Stimulated activated CD4-positive, alpha-beta T cell treated with anti-CD3 and anti-CD28 coated beads, Interleukin-2, amount 100 ng/mL, for 24 hours (primary cell): ENCODE measurements at regions not wholly inside any gene's neighbourhood (a gene's known extent, or its start where the extent isn't known, plus 50 kb on each side); places are given as distances from the start of the nearest gene placed in this dataset.
"Not testable (repeated sequence)": the region's sequence is repeated elsewhere in the genome, so short reads cannot be mapped to it uniquely, and the experiment has no call there.

Source experiments
- DNase-seq, 2 donors: peaks; one replicate each; pipeline ENCODE4 v3.0.0-alpha.2; 2020

DNA sequence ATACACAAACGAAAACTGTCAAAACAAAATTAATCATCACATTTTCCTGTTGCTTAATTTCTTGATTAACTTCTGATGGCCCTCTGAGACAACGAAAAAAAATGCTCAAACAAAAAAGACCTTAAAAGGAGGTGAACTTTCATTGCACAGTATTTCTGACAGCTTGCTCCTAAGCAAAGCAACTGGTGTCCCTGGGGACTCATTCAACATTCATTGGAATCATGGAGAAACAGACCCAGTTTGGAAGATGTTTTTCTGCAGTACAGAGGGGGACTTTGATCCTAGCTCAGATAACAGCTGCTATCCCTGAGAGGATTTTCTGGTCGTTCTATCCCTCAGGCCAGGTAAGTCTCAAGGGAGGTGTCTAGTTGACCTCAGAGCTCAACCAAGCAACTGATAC is 378.7 kb upstream of the ATP11B start:
- no peak for DNase-seq

DNA sequence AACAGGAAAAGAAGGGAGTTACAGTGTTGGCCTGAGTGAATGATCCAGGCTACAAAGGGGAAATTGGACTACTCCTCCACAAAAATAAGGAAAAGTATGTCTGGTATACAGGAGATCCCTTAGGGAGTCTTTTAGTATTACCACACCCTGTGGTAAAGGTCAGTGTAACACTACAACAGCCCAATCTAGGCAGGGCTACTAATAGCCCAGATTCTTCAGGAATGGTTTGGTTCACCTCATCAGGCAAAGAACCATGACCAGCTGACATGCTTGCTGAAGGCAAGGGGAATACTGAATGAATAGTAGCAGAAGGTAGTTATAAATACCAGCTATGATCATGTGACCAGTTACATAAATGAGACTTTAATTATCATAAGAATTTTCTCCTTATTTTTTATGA is 372.6 kb upstream of the ATP11B start:
- no peak for DNase-seq

DNA sequence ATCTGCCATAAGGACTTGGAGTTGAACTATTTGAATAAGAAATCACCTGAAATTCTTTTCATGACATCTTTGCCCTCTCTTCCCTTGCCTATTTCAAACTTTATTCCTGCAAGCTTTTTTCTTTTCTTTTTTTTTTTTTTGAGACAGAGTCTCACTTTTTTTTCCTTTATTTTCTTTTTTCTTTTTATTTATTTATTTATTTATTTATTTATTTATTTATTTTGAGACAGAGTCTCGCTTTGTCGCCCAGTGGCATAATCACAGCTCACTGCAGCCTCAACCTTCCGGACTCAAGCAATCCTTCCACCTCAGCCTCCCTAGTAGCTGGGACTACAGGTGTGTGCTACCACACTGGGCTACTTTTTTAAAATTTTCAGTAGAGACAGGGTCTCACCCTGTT is 369.3 kb upstream of the ATP11B start:
- no peak for DNase-seq

DNA sequence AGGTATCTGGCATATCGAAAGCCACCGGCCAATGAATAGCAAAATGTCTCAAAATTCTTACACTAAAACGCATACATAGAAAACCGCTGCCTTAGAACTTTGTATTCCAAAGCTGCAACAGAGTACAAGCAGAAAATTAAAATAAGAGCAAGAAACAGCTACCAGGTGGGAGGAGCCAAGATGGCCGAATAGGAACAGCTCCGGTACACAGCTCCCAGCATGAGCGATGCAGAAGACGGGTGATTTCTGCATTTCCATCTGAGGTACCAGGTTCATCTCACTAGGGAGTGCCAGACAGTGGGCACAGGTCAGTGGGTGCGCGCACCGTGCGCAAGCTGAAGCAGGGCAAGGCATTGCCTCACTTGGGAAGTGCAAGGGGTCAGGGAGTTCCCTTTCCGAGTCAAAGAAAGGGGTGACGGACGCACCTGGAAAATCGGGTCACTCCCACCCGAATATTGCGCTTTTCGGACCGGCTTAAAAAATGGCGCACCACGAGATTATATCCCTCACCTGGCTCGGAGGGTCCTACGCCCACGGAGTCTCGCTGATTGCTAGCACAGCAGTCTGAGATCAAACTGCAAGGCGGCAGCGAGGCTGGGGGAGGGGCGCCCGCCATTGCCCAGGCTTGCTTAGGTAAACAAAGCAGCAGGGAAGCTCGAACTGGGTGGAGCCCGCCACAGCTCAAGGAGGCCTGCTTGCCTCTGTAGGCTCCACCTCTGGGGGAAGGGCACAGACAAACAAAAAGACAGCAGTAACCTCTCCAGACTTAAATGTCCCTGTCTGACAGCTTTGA is 367.2 kb upstream of the ATP11B start:
- DNase-seq = not testable (repeated sequence)

DNA sequence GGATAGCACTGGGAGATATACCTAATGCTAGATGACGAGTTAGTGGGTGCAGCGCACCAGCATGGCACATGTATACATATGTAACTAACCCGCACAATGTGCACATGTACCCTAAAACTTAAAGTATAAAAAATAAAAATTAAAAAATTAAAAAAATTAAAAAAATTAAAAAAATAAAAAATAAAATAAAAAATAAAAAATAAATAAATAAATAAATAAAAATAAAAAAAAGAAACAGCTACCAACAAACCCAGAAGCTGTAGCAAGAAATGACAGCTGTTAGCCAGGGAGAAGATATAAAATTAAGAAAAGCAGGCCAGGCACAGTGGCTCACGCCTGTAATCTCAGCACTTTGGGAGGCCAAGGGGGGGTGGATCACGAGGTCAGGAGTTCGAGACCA is 361.3 kb upstream of the ATP11B start:
- DNase-seq = not testable (repeated sequence)

DNA sequence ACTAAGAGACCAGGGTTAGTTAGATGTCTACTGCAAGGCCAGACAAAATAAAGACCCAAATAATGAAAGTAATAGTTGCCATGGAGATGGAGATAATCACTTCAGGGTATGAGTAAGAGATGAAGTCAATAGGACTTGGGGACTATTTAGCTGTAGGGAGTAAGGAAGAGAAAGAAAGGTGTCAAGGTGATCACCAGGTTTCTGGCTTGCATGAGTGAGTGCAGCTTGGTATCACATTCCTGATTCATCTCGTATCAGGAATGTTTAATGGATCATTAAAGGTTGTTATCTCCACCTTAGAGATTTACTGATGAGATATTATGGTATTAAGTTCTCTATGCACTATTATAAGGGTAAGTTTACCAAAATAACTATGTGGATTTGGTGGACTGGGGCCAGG is 357.4 kb upstream of the ATP11B start:
- no peak for DNase-seq

DNA sequence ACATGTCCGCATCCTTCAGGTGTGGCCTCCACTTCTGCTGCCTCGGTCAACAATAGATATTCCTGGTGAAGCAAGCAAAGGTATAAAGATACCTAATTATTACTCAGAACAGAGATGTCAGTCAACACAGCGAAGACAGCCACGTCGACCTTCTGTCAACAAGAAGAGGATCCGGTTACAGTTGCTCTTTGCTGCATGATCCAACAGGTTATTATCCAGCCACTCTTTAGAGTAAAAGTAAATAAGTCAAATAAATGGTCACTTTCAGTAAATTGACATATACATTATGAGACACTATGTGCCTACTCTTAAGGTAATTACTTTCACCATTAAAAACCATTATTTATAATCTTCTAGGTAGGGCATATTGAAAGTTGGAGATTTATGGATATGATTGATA is 356.8 kb upstream of the ATP11B start:
- no peak for DNase-seq

DNA sequence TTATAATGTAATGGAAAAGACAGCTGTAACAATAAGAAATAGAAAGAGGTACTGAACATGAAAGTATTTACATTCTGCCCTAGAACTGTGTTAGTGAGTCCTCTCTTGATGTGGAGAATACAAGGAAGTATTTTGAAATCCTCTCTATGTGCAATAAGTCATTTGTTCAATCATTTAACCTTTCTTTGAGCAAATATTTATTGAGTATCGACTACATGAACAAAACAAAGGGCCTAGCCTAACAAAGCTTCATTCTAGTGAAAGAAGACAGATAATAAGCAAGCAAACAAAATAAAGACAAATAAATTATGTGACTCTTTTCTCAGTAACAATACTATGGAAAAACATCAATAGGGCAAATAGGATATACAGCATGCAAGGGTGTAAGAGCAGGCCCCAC is 354.9 kb upstream of the ATP11B start:
- DNase-seq = no peak

DNA sequence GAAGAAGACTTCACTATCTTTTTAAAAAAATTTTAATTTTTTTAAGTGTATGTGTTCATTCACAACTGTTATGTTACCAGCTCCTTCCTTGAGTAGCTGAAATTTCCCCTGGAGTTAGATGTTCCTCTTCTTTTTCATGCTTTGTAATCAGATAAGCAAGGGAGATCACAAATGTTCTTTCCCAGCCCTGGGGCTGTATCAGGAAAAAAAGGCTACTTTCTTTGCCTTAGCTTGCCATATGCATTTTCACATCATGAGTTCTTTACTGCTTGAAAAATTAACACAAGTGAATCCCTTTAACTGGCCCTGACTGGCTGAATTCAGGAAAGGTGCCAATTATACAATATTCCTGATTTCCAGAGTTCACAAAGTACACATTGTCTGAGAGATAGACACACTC is 353.2 kb upstream of the ATP11B start:
- DNase-seq = no peak

DNA sequence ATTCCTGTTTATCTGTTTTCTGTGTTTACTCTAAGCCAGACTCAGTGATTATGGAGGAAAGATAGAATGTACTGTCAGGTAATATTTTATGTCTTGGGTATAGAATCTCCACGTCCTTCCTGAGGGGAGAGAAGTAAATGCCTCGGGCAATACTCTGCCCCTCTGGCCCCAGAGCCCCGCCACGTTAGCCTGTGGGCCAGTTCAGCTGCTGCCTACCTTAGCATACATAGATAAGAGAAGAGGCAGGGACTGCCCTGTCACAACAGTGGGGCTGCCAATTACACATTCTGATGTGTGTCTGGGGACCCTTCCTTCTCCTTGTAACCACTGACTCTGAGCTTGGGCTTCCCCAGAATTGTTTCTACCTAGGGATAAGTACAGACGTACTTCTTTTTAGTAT is 347.7 kb upstream of the ATP11B start:
- no peak for DNase-seq

DNA sequence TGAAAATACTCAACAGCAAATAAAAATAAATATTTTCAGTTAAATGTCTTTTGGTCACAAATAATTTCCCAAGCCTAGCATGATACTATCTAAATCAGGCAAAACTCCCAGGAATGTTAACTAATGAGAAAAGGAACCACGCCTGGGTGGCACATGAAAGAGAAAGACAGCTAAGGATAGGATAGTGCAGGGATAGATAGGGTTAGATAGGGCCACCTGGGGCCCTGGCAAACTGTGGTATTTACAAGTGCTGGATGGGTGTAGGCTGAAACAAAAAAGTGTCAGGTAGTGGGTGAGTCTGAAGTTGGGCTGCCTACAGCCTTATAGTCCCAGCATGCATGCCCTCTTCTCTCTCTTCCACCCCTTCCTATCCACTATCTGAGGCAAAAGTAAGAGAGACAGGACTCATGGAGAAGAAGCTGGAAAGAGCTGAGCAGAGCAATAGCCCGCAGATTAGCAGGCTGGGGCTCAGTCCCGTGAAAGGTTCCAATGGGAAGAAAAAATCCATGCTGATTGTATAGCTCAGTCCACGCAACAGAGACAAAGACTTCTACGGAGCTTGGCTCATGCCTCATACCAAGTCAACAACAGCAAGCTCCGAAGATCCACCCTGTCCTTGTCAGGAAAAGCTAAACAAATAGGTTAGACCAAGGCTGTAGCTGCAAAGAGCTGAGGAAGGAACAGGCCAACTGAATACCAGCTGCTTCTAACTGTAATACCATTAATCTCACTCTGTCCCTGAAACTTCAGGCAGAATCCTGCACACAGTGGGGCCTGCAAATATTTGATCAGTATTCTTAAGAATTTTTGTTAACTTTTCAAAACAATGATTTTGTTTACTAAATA is 342.1 kb upstream of the ATP11B start:
- no peak for DNase-seq

DNA sequence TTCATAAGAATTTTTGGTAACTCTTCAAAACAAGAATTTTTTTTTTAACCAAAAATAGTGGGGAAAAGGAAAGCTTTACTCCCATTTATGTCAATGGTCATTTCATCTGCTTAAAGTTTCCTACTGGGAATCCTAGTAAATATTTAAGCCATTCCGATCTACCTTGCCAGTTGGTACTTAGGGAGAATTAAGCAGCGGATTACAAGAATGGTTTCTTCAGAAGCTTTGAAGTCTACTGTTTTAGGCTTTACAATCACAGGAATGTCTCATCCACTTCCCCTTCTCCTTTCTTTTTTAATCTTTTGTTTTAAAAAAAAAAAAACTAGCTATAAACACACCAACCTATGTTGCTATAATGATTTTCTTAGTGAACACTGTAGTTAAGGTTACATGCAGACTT is 341.4 kb upstream of the ATP11B start:
- no peak for DNase-seq

DNA sequence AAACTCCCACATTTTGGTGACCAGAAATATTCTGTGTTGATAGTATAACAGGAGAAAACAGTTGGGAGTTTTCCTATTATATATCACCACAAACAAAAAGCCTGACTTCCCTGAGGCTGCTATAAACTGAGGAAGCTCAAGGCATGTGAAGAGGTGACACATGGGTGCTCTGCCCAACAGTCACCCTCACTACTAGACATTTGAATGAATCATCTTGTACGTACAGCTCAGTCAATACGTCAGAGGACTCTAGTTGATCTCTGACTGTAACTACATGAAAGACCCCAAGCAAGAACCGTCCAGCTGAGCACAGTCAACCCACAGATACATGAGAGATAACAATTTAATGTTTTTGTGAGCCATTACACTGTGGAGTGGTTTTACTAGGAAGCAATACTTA is 338.3 kb upstream of the ATP11B start:
- DNase-seq = no peak

DNA sequence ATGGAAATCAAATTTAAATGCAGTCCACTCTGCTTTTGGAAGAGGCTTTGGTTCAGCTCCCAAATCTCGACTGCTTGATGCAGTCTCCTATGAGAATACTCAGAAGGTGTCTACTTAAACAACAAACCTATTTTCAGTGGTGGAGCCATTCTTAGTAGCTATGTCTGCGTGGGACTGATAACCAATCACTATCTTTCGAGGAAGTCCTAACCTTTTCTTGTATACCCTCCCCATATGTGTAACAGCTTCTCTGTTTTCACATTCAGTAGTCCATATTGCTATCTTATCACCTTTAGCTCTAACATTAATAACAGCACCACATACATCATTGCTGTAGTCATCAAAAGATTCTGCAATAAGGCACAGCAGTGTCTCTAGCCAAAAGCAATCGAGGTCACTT is 333.0 kb upstream of the ATP11B start:
- DNase-seq = no peak

DNA sequence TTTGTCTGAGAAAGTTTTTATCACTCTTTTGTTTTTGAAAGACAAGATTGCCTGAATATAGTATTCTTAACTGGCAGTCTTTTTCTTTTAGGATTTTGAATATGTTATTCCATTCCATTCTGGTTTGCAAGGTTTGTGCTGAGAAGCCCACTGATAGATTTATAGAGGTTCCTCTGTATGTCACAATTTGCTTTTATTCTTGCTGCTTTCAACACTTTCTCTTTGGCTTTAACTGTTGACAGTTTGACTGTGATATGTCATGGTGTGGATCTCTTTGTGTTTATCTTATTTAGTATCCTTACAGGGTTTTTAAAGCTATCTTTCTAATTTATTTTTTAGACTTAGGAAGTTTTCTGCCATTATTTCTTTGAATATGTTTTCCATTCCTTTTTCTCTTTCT is 331.2 kb upstream of the ATP11B start:
- DNase-seq = no peak

DNA sequence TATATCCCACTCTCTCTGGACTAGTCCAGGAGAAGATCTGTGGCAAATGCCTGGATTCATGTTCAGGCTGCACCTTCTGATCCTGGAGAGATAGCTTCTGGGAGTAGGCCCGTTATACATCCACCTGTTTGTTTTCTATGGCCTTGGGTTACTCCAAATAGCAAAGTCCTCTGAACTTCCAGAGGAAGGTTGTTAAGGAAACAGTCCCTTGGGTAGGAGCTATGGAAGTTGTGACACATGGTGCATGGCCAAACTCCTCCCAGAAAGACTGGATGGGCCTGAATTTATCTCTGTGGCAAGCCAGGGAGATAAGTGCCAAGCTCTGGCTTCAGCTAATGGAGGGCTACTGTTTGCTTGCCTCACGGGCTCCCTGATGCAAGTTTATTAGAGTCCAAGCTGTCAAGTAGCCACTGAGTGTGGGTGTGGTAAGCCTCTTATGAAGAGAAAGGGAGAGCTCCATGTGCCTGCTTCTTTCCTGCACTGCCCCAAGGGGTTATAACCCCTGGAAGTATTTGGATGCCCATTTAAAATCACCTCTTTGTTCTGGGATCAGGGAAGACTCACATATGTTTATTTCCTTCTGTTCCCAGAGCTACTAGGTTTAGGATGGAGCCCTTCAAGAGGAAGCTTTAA is 328.7 kb upstream of the ATP11B start:
- no peak for DNase-seq

DNA sequence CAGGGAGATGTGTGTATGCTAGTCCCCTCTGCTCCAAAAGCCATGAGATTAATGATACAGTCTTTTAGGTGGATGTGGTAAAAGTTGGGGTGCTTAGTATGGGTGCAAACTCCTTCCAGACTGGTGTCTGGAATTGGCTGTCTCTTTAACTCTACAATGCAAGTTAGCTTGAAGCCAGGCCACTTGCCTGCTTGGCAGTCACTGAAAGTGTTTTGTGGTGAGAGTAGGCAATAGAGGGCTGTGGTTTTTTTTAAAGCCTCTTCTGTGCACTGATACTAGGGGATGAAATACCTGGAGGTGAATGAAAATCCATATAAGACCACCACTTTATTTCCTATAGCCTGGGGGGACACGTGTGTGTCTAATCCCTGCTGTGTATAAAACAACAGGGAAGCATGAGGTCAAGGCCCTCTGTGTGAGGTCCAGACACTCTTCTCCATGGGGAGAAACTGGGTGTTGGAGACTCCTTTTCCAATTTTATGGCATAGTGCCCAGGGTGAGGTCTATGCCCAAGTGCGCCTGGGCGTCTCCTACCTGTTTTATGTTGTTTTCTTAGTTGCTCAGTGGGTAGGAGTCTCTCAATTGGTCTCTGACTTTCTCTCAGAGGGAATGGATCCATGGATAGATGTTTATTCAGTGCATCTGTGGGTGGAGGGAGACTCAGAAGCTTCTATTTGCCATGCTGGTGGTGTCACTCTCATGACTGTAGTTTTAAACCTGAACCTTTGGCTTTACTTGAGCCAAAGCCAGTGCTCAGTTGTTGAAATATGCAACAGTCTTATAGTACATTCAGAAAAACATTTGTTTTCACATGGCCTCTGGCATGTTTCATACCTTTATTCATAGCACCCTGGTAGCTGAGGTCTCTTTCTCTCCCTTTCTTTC is 327.8 kb upstream of the ATP11B start:
- no peak for DNase-seq

DNA sequence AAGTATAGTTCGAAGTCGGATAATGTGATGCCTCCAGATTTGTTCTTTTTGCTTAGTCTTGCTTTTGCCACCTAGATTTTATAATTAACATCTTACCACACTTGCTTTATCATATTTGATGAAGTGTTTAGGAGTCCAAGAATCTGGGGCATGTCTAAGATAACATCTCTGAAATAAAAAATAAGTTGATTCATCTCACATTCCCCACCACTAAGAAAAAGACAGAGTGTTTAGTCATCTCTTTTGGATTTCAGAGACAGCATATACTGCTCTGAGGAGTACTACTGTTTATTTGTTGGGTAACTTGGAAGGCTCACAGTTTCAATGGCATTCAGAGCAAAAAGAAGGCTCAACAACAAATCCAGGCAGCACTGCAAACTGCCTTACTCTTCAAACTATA is 324.2 kb upstream of the ATP11B start:
- no peak for DNase-seq

DNA sequence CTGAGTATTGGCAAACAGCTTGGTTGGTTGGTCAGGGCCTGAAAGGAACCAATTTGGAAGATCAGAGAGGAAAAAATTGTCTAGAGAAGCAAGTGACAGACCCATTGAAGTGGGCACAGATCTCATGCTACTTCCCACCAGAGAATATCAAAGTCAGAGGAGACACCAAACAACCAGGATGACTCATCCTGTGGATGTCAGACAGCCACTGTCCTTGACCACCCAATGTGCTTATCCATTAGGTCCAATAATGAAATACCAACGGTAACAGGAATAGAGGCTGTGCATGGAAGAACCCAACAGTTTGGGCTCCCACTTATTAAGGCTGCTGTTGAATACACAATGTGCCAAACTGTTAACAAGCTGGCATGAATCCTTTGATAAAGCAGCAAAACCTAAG is 323.1 kb upstream of the ATP11B start:
- no peak for DNase-seq

DNA sequence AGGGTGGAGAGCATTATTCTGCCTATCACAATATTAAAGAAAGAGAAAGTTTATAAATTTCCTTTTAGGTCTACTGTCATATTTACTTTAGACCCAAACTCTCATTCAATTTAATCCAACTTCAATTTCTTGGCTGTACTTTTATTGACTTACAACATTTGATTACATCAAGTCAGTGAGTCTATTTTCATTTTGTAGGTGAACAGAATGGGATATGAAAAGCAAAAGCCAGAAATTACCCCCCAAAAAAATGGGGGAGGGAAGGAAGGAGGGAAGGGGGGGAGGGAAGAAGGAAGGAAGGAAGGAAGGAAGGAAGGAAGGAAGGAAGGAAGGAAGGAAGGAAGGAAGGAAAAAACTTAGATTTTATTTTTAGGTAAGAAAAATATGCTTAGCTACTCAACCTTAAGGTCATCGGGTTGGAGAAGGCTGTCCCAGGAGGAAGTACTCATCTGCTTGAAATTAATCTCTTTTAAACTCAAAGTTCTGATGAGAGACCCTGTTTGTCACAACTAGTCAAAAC is 320.1 kb upstream of the ATP11B start:
- DNase-seq = no peak

DNA sequence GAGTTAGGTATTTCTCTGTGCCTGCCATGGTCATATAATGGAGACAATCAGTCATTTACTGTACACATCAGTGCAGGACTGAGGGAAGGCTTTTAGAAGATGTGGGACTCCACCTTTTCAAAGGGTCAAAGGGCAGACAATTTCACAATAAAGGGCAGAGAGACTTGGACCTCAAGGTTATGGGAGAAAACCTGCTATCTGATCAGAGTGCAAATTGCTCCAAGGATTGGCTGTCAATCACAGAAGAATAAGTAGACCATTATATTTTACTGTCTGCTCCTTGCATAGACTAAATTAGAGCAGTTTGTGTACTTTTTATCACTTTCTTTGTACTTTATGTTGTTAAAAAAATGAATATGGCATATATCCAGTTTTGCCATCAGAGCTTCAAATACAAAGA is 314.9 kb upstream of the ATP11B start:
- DNase-seq = no peak
